HEK293 (cell line): ENCODE measurements at regions not wholly inside any gene's neighbourhood (a gene's known extent, or its start where the extent isn't known, plus 50 kb on each side); places are given as distances from the start of the nearest gene placed in this dataset.

Experiments used
- BCL11B ChIP-seq: fragments of 450-650 bp; formaldehyde crosslinking; IDR thresholded peaks from 2 replicates; pipeline ENCODE4 v1.5.1; 2016; ENCODE audit warnings: low read depth, missing biosample characterization, missing genetic modification characterization
- CTCF ChIP-seq: fragments of 450-650 bp; formaldehyde crosslinking; IDR thresholded peaks from 2 replicates; pipeline ENCODE4 v1.5.1; 2016; ENCODE audit warnings: missing biosample characterization, missing genetic modification characterization
- ELK4 ChIP-seq: IDR thresholded peaks from 2 replicates; pipeline ENCODE4 v1.6.1; 2011; ENCODE audit warnings: mild to moderate bottlenecking, low read depth, low read length, borderline replicate concordance
- KLF10 ChIP-seq: fragments of 450-650 bp; IDR thresholded peaks from 2 replicates; pipeline ENCODE4 v1.5.1; 2018; ENCODE audit warnings: missing biosample characterization, mild to moderate bottlenecking, missing genetic modification characterization
- KLF16 ChIP-seq: fragments of 450-650 bp; formaldehyde crosslinking; IDR thresholded peaks from 2 replicates; pipeline ENCODE4 v1.5.1; 2017; ENCODE audit warnings: missing biosample characterization, missing genetic modification characterization
- PRDM2 ChIP-seq: fragments of 450-650 bp; formaldehyde crosslinking; IDR thresholded peaks from 2 replicates; pipeline ENCODE4 v1.5.1; 2016; ENCODE audit warnings: missing biosample characterization, missing genetic modification characterization, borderline replicate concordance
- RBAK ChIP-seq: fragments of 450-650 bp; formaldehyde crosslinking; IDR thresholded peaks from 2 replicates; pipeline ENCODE4 v1.5.1; 2016; ENCODE audit warnings: missing biosample characterization, missing genetic modification characterization
- SALL2 ChIP-seq: fragments of 450-650 bp; formaldehyde crosslinking; IDR thresholded peaks from 2 replicates; pipeline ENCODE4 v1.5.0; 2017; ENCODE audit warnings: missing biosample characterization, mild to moderate bottlenecking, missing genetic modification characterization, borderline replicate concordance
- ZBTB26 ChIP-seq: fragments of 450-650 bp; formaldehyde crosslinking; optimal IDR thresholded peaks from 2 replicates; pipeline ENCODE3; 2016; ENCODE audit warnings: missing biosample characterization, mild to moderate bottlenecking, missing genetic modification characterization
- ZBTB7A ChIP-seq: fragments of 450-650 bp; formaldehyde crosslinking; IDR thresholded peaks from 2 replicates; pipeline ENCODE4 v1.5.1; 2016; ENCODE audit warnings: low read depth, missing biosample characterization, missing genetic modification characterization
- ZNF132 ChIP-seq: fragments of 450-650 bp; formaldehyde crosslinking; IDR thresholded peaks from 2 replicates; pipeline ENCODE4 v1.5.1; 2017; ENCODE audit warnings: missing biosample characterization, missing genetic modification characterization, borderline replicate concordance
- ZNF140 ChIP-seq: fragments of 450-650 bp; formaldehyde crosslinking; IDR thresholded peaks from 2 replicates; pipeline ENCODE4 v1.5.1; 2016; ENCODE audit warnings: missing biosample characterization, missing genetic modification characterization
- ZNF19 ChIP-seq: fragments of 450-650 bp; formaldehyde crosslinking; IDR thresholded peaks from 2 replicates; pipeline ENCODE4; 2016; ENCODE audit warnings: missing biosample characterization, missing genetic modification characterization, low read depth
- ZNF302 ChIP-seq: fragments of 450-650 bp; formaldehyde crosslinking; IDR thresholded peaks from 2 replicates; pipeline ENCODE4 v1.5.1; 2016; ENCODE audit warnings: missing biosample characterization, missing genetic modification characterization, low read depth
- ZNF394 ChIP-seq: fragments of 450-650 bp; formaldehyde crosslinking; IDR thresholded peaks from 2 replicates; pipeline ENCODE4 v1.5.1; 2016; ENCODE audit warnings: missing biosample characterization, missing genetic modification characterization, mild to moderate bottlenecking, moderate library complexity, borderline replicate concordance
- ZNF398 ChIP-seq: fragments of 450-650 bp; formaldehyde crosslinking; IDR thresholded peaks from 2 replicates; pipeline ENCODE4 v1.5.1; 2017; ENCODE audit warnings: missing biosample characterization, missing genetic modification characterization
- ZNF449 ChIP-seq: fragments of 450-650 bp; formaldehyde crosslinking; IDR thresholded peaks from 2 replicates; pipeline ENCODE4 v1.5.1; 2017; ENCODE audit warnings: missing biosample characterization, mild to moderate bottlenecking, missing genetic modification characterization, moderate library complexity
- ZNF529 ChIP-seq: fragments of 450-650 bp; formaldehyde crosslinking; IDR thresholded peaks from 2 replicates; pipeline ENCODE4 v1.5.1; 2017; ENCODE audit warnings: missing genetic modification characterization, missing biosample characterization; ENCODE audit not compliant: insufficient replicate concordance
- ZNF580 ChIP-seq: fragments of 450-650 bp; formaldehyde crosslinking; IDR thresholded peaks from 2 replicates; pipeline ENCODE4 v1.5.1; 2016; ENCODE audit warnings: missing biosample characterization, missing genetic modification characterization
- ZNF610 ChIP-seq: fragments of 450-650 bp; formaldehyde crosslinking; IDR thresholded peaks from 2 replicates; pipeline ENCODE4 v1.5.1; 2016; ENCODE audit warnings: missing biosample characterization, missing genetic modification characterization, borderline replicate concordance
- ZNF623 ChIP-seq: fragments of 450-650 bp; formaldehyde crosslinking; IDR thresholded peaks from 2 replicates; pipeline ENCODE4 v1.5.1; 2016; ENCODE audit warnings: missing biosample characterization, missing genetic modification characterization
- ZNF670 ChIP-seq: fragments of 450-650 bp; formaldehyde crosslinking; IDR thresholded peaks from 2 replicates; pipeline ENCODE4 v1.5.1; 2016; ENCODE audit warnings: missing biosample characterization, missing genetic modification characterization, low read depth
- ZNF677 ChIP-seq: fragments of 450-650 bp; IDR thresholded peaks from 2 replicates; pipeline ENCODE4 v1.5.0; 2018; ENCODE audit warnings: missing biosample characterization, mild to moderate bottlenecking, missing genetic modification characterization, moderate library complexity
- ZNF76 ChIP-seq: fragments of 450-650 bp; formaldehyde crosslinking; IDR thresholded peaks from 2 replicates; pipeline ENCODE4; 2016; ENCODE audit warnings: low read depth, missing biosample characterization, missing genetic modification characterization, borderline replicate concordance
- ZNF776 ChIP-seq: fragments of 450-650 bp; formaldehyde crosslinking; IDR thresholded peaks from 2 replicates; pipeline ENCODE4 v1.5.0; 2017; ENCODE audit warnings: missing biosample characterization, missing genetic modification characterization, borderline replicate concordance
- ZSCAN23 ChIP-seq: fragments of 450-650 bp; formaldehyde crosslinking; IDR thresholded peaks from 2 replicates; pipeline ENCODE4 v1.5.1; 2016; ENCODE audit warnings: missing biosample characterization, missing genetic modification characterization

- no peak for TF ChIP-seq ZBTB26 (tag by site-specific recombination)
- TF ChIP-seq KLF10 (tag by site-specific recombination) = peak; percentile 84
- TF ChIP-seq ZNF394 = peak; percentile 83
- TF ChIP-seq ZNF670 = no peak
- TF ChIP-seq ZNF132 (tag by site-specific recombination) = no peak
- peak; percentile 81 for TF ChIP-seq ZNF398
- TF ChIP-seq ZNF580 (tag by site-specific recombination) = peak; percentile 81; the same call in 1 of the 2 replicates
- no peak for TF ChIP-seq PRDM2 (tag by site-specific recombination)
- TF ChIP-seq CTCF (tag by site-specific recombination) = no peak
- no peak for TF ChIP-seq ZNF677 (tag by site-specific recombination)
- no peak for TF ChIP-seq ZNF449 (tag by site-specific recombination)
- TF ChIP-seq SALL2 = no peak
- no peak for TF ChIP-seq ZNF19 (tag by site-specific recombination)
- TF ChIP-seq KLF16 (tag by site-specific recombination) = peak; percentile 23; the same call in 1 of the 2 replicates
- TF ChIP-seq ZNF623 (tag by site-specific recombination) = peak; percentile 23; the same call in 1 of the 2 replicates
- no peak for TF ChIP-seq ZBTB7A (tag by site-specific recombination)
- TF ChIP-seq ZNF302 (tag by site-specific recombination) = no peak
- TF ChIP-seq ELK4 = no peak
- TF ChIP-seq ZSCAN23 (tag by site-specific recombination) = peak; percentile 78; the same call in 1 of the 2 replicates
- no peak; the same call in 1 of the 2 replicates for TF ChIP-seq ZNF610 (tag by site-specific recombination)
- no peak for TF ChIP-seq ZNF76
- no peak for TF ChIP-seq BCL11B (tag by site-specific recombination)
- TF ChIP-seq ZNF776 (tag by site-specific recombination) = no peak
- peak; percentile 55 for TF ChIP-seq ZNF529 (tag by site-specific recombination)
- no peak for TF ChIP-seq ZNF140
- TF ChIP-seq RBAK (tag by site-specific recombination) = no peak
Measured at GRCh38 chr15:58361273-58361759, 70.5 kb upstream of the LIPC start (continued).
